ENCODE measurements at regions not wholly inside any gene's neighbourhood (a gene's known extent, or its start where the extent isn't known, plus 50 kb on each side); places are given as distances from the start of the nearest gene placed in this dataset.
"Not testable (repeated sequence)": the region's sequence is repeated elsewhere in the genome, so short reads cannot be mapped to it uniquely, and the experiment has no call there.

DNA sequence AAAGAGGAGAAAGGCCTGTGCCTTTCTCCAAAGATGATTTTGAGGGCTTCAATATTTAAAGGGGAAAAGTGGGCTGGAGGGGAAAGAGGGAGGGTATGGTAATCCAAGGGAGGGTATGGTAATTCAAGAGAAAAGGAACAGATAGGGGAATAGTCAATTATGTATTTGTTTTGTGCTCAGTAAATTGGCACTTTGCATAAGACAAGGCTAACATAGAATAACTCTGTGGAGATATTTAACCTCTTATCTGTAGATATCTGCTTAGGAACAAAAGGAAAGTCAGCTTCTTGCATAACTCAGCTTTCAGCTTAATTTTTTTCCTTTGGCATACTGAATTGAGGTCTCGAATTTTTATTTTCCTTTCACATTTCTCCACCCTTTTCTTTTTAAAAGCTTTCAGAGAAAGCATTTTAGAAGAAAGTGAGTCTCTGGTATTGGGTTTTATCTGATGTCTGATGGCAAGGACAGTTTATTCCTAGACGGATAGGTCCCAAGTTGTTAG, 119.9 kb upstream of the F3 start:
- no peak overlapping the region for H3K27ac ChIP-seq (replicated peaks)
- no peaks in the 10 kb centered on the region for H3K27me3 ChIP-seq (ENCODE audit: insufficient read depth, poor library complexity, severe bottlenecking)

DNA sequence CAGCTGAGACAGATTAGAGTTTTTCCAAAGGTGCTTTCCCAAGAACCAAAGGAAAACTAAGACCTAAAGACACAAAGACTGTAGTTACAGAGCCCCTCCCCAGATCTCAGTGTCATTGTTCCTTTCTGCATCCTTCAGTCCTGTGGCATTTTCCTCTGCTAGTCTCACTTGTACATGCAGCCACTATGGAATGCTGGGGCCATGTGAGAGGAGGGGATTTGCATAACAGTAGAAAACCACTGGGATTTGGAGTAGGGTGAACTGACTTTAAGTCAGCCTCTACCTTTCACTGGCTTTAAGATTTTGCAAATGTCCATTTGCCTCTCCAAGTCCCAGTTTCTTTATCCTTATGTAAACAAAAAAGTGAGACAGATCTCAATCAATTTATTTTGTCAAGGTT, 119.4 kb upstream of the F3 start:
- Histone ChIP-seq H3K27me3 (ENCODE audit: insufficient read depth, poor library complexity, severe bottlenecking) (no peaks in the 10 kb centered on the region), H3K27ac (replicated peaks) (no peak overlapping the region), H3K4me3 (replicated peaks; ENCODE audit: insufficient read depth, low read length) (no peak overlapping the region)
- TF ChIP-seq, protein P1, sequence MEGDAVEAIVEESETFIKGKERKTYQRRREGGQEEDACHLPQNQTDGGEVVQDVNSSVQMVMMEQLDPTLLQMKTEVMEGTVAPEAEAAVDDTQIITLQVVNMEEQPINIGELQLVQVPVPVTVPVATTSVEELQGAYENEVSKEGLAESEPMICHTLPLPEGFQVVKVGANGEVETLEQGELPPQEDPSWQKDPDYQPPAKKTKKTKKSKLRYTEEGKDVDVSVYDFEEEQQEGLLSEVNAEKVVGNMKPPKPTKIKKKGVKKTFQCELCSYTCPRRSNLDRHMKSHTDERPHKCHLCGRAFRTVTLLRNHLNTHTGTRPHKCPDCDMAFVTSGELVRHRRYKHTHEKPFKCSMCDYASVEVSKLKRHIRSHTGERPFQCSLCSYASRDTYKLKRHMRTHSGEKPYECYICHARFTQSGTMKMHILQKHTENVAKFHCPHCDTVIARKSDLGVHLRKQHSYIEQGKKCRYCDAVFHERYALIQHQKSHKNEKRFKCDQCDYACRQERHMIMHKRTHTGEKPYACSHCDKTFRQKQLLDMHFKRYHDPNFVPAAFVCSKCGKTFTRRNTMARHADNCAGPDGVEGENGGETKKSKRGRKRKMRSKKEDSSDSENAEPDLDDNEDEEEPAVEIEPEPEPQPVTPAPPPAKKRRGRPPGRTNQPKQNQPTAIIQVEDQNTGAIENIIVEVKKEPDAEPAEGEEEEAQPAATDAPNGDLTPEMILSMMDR (IDR thresholded peaks at IDR 0.05; ENCODE audit: insufficient read depth, low read length) = no peak
- TF ChIP-seq POLR2AphosphoS5 (IDR thresholded peaks at IDR 0.05; ENCODE audit: low read depth) = no peak
- TF ChIP-seq SPI1 (IDR thresholded peaks at IDR 0.05; ENCODE audit: borderline replicate concordance, low read depth) = no peak
- no peak for DNase-seq (ENCODE audit: low read depth in 1 of 2, low spot score in 1 of 2)

More for the DNA sequence above, 119.9 kb upstream of the F3 start:
- H3K4me3 ChIP-seq (replicated peaks; ENCODE audit: insufficient read depth, low read length) = no peak overlapping the region
- TF ChIP-seq, protein P1 (IDR thresholded peaks at IDR 0.05; ENCODE audit: insufficient read depth, low read length) = no peak
- TF ChIP-seq POLR2AphosphoS5 (IDR thresholded peaks at IDR 0.05; ENCODE audit: low read depth) (no peak), GABPA (IDR thresholded peaks at IDR 0.05; ENCODE audit: low read depth) (no peak), SPI1 (IDR thresholded peaks at IDR 0.05; ENCODE audit: borderline replicate concordance, low read depth) (no peak)
- TF ChIP-seq, protein P2, sequence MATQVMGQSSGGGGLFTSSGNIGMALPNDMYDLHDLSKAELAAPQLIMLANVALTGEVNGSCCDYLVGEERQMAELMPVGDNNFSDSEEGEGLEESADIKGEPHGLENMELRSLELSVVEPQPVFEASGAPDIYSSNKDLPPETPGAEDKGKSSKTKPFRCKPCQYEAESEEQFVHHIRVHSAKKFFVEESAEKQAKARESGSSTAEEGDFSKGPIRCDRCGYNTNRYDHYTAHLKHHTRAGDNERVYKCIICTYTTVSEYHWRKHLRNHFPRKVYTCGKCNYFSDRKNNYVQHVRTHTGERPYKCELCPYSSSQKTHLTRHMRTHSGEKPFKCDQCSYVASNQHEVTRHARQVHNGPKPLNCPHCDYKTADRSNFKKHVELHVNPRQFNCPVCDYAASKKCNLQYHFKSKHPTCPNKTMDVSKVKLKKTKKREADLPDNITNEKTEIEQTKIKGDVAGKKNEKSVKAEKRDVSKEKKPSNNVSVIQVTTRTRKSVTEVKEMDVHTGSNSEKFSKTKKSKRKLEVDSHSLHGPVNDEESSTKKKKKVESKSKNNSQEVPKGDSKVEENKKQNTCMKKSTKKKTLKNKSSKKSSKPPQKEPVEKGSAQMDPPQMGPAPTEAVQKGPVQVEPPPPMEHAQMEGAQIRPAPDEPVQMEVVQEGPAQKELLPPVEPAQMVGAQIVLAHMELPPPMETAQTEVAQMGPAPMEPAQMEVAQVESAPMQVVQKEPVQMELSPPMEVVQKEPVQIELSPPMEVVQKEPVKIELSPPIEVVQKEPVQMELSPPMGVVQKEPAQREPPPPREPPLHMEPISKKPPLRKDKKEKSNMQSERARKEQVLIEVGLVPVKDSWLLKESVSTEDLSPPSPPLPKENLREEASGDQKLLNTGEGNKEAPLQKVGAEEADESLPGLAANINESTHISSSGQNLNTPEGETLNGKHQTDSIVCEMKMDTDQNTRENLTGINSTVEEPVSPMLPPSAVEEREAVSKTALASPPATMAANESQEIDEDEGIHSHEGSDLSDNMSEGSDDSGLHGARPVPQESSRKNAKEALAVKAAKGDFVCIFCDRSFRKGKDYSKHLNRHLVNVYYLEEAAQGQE (IDR thresholded peaks at IDR 0.05; ENCODE audit: insufficient replicate concordance, low read depth) = no peak
- DNase-seq (ENCODE audit: low read depth in 1 of 2, low spot score in 1 of 2) = no peak

DNA sequence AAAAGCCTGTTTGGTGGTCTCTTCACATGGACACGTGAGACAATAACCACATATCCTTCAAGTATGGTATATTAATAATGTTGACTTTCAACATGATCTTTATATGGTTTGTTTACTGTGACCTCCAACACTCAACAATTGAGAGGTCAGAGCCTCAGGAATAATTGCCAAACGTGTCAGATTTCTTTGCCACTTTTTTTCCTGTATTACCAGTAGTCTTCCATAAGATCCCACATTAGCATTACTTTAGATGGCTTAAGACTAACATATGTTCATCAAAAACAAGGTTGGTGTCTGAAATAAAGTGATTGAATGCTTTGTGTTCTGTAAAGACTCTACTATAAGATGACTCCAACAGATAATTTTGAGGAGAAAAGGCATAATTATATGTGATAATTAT, 118.7 kb upstream of the F3 start:
- no peaks in the 10 kb centered on the region for H3K27me3 ChIP-seq (ENCODE audit: insufficient read depth, poor library complexity, severe bottlenecking)
- no peak overlapping the region for H3K4me3 ChIP-seq (replicated peaks; ENCODE audit: insufficient read depth, low read length)
- no peak for DNase-seq (ENCODE audit: low read depth in 1 of 2, low spot score in 1 of 2)
- no peak overlapping the region for H3K27ac ChIP-seq (replicated peaks)
- TF ChIP-seq GABPA (IDR thresholded peaks at IDR 0.05; ENCODE audit: low read depth) = no peak
- TF ChIP-seq, protein P2 (IDR thresholded peaks at IDR 0.05; ENCODE audit: insufficient replicate concordance, low read depth) = no peak
- TF ChIP-seq, protein P1 (IDR thresholded peaks at IDR 0.05; ENCODE audit: insufficient read depth, low read length) = no peak
- TF ChIP-seq SPI1 (IDR thresholded peaks at IDR 0.05; ENCODE audit: borderline replicate concordance, low read depth) = no peak
- TF ChIP-seq POLR2AphosphoS5 (IDR thresholded peaks at IDR 0.05; ENCODE audit: low read depth) = no peak

DNA sequence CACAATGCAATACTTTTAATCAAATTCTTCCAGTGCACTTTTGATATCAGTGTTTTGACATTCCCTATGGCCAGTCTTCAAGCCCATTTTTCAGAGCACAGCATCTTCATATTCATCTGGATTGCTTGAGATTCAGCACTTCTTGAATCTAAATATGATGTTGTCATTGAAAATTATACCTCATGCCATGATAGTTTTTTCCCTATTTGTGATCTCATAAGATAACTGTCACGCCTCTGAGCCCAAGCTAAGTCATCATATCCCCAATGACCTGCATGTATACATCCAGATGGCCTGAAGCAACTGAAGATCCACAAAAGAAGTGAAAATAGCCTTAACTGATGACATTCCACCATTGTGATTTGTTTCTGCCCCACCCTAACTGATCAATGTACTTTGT, 117.6 kb upstream of the F3 start:
- H3K4me3 ChIP-seq (replicated peaks; ENCODE audit: insufficient read depth, low read length); H3K27me3 ChIP-seq (ENCODE audit: insufficient read depth, poor library complexity, severe bottlenecking); DNase-seq (ENCODE audit: low read depth in 1 of 2, low spot score in 1 of 2); H3K27ac ChIP-seq (replicated peaks): not testable (repeated sequence)
